BLaER1 (cell line): ENCODE measurements at regions not wholly inside any gene's neighbourhood (a gene's known extent, or its start where the extent isn't known, plus 50 kb on each side); places are given as distances from the start of the nearest gene placed in this dataset.

Experiments
- H3K27ac ChIP-seq: shearing (Covaris generic); formaldehyde crosslinking; 2 replicates; pipeline ENCODE4 v1.8.1; 2022
- H3K27me3 ChIP-seq: shearing (Covaris generic); formaldehyde crosslinking; 2 replicates; pipeline ENCODE4 v1.8.1; 2022
- H3K36me3 ChIP-seq: shearing (Covaris generic); formaldehyde crosslinking; 2 replicates; pipeline ENCODE4 v1.8.1; 2022
- H3K4me1 ChIP-seq: shearing (Covaris generic); formaldehyde crosslinking; 2 replicates; pipeline ENCODE4 v1.8.1; 2022
- H3K4me2 ChIP-seq: shearing (Covaris generic); formaldehyde crosslinking; 2 replicates; pipeline ENCODE4 v1.8.1; 2022
- H3K4me3 ChIP-seq: shearing (Covaris generic); formaldehyde crosslinking; 2 replicates; pipeline ENCODE4 v1.8.1; 2022
- H3K9ac ChIP-seq: shearing (Covaris generic); formaldehyde crosslinking; 2 replicates; pipeline ENCODE4 v1.8.1; 2022
- H3K9me3 ChIP-seq: shearing (Covaris generic); formaldehyde crosslinking; 2 replicates; pipeline ENCODE4 v1.8.1; 2022
- H4K20me1 ChIP-seq: shearing (Covaris generic); formaldehyde crosslinking; 2 replicates; pipeline ENCODE4 v1.8.1; 2022
- Cebpa-rat ChIP-seq: shearing (Covaris generic); IDR thresholded peaks from 2 replicates; pipeline ENCODE4 v1.8.1; 2022

DNA sequence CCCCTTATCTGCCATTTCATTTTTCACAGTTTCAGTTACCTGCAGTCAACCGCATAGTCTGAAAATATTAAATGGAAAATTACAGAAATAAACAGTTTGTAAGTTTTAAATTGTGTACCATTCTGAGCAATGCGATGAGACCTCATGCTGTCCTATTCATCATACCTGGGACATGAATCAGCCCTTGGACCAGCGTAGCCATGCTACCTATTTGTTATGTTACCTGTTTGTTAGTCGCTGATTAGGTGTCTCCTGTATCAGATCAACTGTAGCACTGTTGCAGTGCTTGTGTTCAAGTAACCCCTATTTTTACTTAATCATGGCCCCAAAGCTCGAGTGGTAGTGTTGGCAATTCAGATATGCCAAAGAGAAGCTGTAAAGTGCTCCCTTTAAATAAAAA, 492.2 kb upstream of the AADAT start:
- no peak overlapping the region for H3K9ac ChIP-seq
- no peak overlapping the region for H3K27ac ChIP-seq
- H3K9me3 ChIP-seq: peaks cover 5% of the 10 kb centered on the region
- TF ChIP-seq Cebpa-rat: no peak
- no peak overlapping the region for H3K4me3 ChIP-seq
- H3K36me3 ChIP-seq: no peaks in the 10 kb centered on the region
- no peak overlapping the region for H3K4me2 ChIP-seq
- H4K20me1 ChIP-seq: no peaks in the 10 kb centered on the region
- H3K27me3 ChIP-seq: no peaks in the 10 kb centered on the region
- H3K4me1 ChIP-seq: no peaks in the 10 kb centered on the region

DNA sequence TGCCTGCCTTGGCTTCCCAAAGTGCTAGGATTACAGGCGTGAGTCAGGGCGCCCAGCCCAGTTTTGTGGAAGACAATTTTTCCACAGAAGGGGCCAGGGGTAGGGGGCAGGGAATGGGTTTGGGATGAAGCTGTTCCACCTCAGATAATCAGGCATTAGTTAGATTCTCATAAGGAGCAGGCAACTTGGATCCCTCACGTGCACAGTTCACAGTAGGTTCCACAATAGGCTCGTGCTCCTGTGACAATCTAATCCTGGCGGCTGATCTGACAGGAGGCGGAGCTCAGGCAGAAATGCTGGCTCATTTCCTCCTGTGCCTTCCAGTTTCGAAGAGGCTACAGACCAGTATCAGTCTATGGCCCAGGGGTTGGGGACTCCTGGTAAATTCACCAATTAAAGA, 491.6 kb upstream of the AADAT start:
- Histone ChIP-seq H3K4me2 (no peak overlapping the region), H3K9me3 (peaks cover 5% of the 10 kb centered on the region), H3K36me3 (no peaks in the 10 kb centered on the region), H3K9ac (no peak overlapping the region), H3K27me3 (no peaks in the 10 kb centered on the region), H3K27ac (no peak overlapping the region), H3K4me3 (no peak overlapping the region), H4K20me1 (no peaks in the 10 kb centered on the region), H3K4me1 (no peaks in the 10 kb centered on the region)
- no peak for TF ChIP-seq Cebpa-rat

DNA sequence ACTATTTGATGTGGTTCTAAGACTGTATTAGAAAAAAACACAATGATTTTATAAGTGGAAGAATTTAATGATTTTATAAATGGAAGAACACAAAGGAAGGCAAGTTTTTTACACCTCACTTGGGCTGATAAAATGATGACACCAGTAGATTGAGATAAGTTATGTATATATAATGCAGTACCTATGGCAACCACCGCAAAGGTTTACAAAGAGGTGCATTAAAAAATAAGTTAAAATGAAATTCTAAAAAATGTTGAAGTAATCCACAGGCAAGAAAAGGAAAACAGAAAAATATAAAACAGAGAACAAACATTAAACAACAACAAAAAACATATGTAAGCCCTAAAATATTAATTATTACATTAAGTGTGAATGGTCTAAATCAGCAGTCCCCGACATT, 490.9 kb upstream of the AADAT start:
- H3K4me2 ChIP-seq: no peak overlapping the region
- no peaks in the 10 kb centered on the region for H3K36me3 ChIP-seq
- no peak for TF ChIP-seq Cebpa-rat
- no peak overlapping the region for H3K27ac ChIP-seq
- H3K4me1 ChIP-seq: no peaks in the 10 kb centered on the region
- peaks cover 5% of the 10 kb centered on the region for H3K9me3 ChIP-seq
- H3K4me3 ChIP-seq: no peak overlapping the region
- no peak overlapping the region for H3K9ac ChIP-seq
- H4K20me1 ChIP-seq: no peaks in the 10 kb centered on the region
- H3K27me3 ChIP-seq: no peaks in the 10 kb centered on the region

DNA sequence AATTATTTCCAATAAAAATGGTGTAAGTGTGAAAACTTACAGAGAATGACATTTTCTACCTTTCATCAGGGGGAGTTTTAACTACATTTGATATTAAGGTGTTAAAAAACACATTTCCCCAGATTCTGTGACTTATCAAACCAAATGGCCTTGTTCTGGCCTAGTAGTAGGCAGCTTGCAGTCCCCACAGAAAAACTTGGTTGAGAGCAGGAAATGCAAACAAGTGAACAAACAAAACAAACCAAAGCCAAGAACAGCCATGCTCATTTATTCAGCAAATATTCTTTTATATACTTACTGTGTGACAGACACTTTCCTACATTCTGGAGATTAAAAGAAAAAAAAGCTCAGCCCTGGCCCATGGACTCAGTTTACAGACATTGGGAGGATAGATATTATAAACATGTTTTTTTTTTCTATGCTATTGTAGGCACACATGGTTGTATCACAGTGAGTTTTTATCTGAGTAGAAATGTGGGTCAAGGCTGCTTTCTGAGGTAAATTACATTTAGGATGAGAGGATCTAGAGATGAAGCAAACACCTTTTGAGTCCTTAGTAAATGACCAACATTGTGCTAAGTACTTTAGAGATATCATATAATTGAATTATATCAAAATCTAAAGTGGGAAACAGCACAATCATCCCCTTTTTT, 449.2 kb upstream of the AADAT start:
- H3K4me2 ChIP-seq: no peak overlapping the region
- H3K9me3 ChIP-seq: no peaks in the 10 kb centered on the region
- no peaks in the 10 kb centered on the region for H3K27me3 ChIP-seq
- H3K4me1 ChIP-seq: no peaks in the 10 kb centered on the region
- H3K36me3 ChIP-seq: no peaks in the 10 kb centered on the region
- H3K27ac ChIP-seq: no peak overlapping the region
- H4K20me1 ChIP-seq: no peaks in the 10 kb centered on the region
- H3K9ac ChIP-seq: no peak overlapping the region
- no peak for TF ChIP-seq Cebpa-rat
- no peak overlapping the region for H3K4me3 ChIP-seq

DNA sequence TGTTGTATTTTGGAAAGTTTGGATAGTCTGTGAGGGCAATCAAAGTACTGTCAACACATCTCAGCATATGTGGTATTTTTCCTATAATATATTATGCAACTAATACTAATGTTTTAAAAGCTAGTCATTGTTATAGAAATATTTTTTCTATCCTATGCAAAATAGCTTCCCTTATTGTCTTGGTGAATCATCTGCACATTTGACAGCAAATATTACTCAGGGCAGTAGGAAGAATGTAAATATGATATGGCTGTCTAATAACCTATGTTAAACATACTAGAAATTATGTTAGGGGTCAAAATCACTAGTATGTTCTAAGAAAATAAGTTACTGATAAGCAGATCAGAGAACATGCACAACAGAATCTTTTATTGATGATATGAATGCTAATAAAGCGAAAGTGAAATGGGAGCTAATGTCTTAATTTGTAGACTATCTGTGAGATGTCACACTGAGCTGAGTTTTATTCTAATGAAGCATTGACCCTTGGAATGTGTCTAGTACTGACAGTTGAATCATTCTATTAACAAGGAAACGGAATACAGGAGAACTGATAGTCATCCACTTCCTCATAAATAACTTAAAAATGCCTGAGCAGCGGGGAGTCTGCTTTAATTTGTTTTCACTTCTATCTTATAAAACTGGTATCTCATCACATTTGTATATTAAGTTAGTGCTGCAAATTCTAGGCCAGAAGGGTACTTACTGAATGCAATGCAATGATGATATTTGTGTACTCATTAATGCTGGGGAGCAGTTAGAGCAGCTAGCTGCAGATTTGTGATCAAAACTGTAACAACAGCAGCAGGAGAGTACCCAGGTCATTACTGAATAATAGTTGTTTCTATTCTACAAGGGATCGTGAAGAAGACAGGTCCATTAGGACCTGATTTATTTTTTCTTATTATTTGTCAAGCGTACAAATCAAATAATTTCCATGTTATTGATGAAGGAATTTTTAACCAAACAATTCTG, 440.3 kb upstream of the AADAT start:
- Histone ChIP-seq H3K36me3 (no peaks in the 10 kb centered on the region), H3K4me3 (no peak overlapping the region), H3K27ac (no peak overlapping the region), H4K20me1 (no peaks in the 10 kb centered on the region), H3K27me3 (no peaks in the 10 kb centered on the region), H3K4me2 (no peak overlapping the region), H3K9me3 (no peaks in the 10 kb centered on the region), H3K9ac (no peak overlapping the region), H3K4me1 (no peaks in the 10 kb centered on the region)
- TF ChIP-seq Cebpa-rat: no peak

DNA sequence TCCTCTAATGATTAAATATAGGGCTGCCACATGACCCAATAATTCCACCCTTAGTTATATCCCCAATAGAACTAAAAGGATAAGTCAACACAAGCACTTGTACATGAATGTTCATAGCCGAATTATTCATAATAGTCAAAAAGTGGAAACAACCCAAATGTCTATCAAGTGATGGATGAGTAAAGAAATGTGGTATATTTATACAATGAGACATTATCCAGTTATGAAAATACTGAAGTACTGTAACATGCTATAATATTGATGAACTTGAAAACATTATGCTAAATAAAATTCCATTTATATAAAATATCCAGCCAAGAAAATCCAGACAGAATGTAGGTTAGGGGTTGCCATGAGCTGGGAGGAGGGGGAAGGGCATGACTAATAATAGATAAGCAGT, 436.7 kb upstream of the AADAT start:
- H3K4me2 ChIP-seq: no peak overlapping the region
- no peaks in the 10 kb centered on the region for H3K36me3 ChIP-seq
- H3K4me1 ChIP-seq: no peaks in the 10 kb centered on the region
- H3K27ac ChIP-seq: no peak overlapping the region
- TF ChIP-seq Cebpa-rat: no peak
- H3K27me3 ChIP-seq: no peaks in the 10 kb centered on the region
- no peak overlapping the region for H3K9ac ChIP-seq
- no peaks in the 10 kb centered on the region for H3K9me3 ChIP-seq
- H4K20me1 ChIP-seq: no peaks in the 10 kb centered on the region
- no peak overlapping the region for H3K4me3 ChIP-seq

DNA sequence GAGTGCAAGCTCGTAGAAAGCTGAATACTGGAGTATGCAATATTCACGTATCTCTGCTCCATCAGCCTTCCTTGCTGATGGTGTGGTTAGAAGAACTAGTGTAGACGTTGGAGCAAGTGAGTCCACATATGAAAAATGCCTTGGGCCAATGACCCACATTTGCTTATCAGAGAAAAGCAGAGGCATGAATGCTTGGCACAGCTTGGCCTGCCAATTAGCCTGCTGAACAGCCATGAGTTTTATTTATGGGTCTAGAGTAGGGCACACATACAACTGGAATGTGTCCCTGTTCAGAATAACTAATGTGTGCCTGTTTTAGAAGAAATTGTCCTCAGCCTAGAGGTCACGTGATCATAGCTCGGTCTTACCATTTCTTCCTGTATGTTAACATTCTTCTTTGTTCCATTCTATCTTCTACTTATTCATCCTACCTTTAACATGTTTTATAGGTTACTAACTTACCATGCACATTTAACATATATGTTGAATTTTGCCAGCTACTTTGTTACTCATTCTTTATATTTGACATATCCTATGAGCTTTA, 432.7 kb upstream of the AADAT start:
- no peaks in the 10 kb centered on the region for H3K36me3 ChIP-seq
- H3K27me3 ChIP-seq: no peaks in the 10 kb centered on the region
- H3K27ac ChIP-seq: no peak overlapping the region
- no peak overlapping the region for H3K9ac ChIP-seq
- no peaks in the 10 kb centered on the region for H4K20me1 ChIP-seq
- no peaks in the 10 kb centered on the region for H3K9me3 ChIP-seq
- no peaks in the 10 kb centered on the region for H3K4me1 ChIP-seq
- no peak overlapping the region for H3K4me3 ChIP-seq
- no peak for TF ChIP-seq Cebpa-rat
- no peak overlapping the region for H3K4me2 ChIP-seq

DNA sequence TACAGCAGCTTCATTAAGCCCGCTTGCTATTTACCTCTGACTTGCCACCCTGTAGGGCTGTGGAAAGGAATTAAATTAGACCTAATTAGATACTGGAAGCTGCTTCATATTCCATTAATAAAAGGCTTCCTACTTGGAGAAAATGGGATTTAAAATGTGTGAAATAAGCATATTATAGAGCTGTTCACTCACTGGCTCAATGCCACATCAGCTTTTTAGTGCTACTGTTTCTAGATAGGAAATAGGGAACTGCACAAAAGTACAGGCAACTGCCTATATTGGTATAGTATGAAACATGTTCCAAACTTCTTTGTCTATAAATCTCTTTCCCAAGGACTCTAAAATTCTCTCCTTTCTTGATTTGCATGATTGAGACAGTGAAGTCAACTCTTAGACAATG, 407.9 kb upstream of the AADAT start:
- no peaks in the 10 kb centered on the region for H3K36me3 ChIP-seq
- H3K27me3 ChIP-seq: no peaks in the 10 kb centered on the region
- no peaks in the 10 kb centered on the region for H3K9me3 ChIP-seq
- H3K27ac ChIP-seq: peak overlapping the region; percentile 48; the same call in 1 of the 2 replicates
- H4K20me1 ChIP-seq: no peaks in the 10 kb centered on the region
- H3K4me3 ChIP-seq: peak overlapping the region; percentile 55
- peaks cover 12% of the 10 kb centered on the region for H3K4me1 ChIP-seq
- TF ChIP-seq Cebpa-rat: no peak
- H3K4me2 ChIP-seq: peak overlapping the region; percentile 56
- H3K9ac ChIP-seq: peak overlapping the region; percentile 36

DNA sequence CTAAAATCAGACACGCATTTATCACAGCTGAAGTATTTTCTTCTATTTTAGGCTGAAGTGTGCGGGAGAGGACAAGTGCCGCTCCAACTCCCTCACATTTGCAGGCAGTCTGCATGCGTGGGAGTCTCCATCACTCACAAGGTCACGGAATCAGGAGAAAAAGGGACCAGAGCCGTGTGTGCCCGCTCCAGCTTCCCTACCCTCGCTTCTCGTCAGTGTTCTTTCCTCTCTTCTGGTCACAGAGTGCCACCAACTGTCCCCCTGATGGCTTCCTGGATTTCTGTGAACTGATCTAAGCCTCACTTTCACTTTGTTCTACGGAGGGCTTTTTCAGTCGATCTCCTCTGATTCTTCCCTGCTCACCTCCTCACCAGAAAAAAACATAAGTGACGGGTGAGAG, 407.4 kb upstream of the AADAT start:
- Histone ChIP-seq H3K9ac (peak overlapping the region; percentile 36), H3K27ac (peak overlapping the region; percentile 48; the same call in 1 of the 2 replicates), H3K36me3 (no peaks in the 10 kb centered on the region), H3K27me3 (no peaks in the 10 kb centered on the region), H3K4me2 (peak overlapping the region; percentile 56), H3K4me3 (peak overlapping the region; percentile 55), H4K20me1 (no peaks in the 10 kb centered on the region), H3K4me1 (peaks cover 12% of the 10 kb centered on the region), H3K9me3 (no peaks in the 10 kb centered on the region)
- no peak for TF ChIP-seq Cebpa-rat

DNA sequence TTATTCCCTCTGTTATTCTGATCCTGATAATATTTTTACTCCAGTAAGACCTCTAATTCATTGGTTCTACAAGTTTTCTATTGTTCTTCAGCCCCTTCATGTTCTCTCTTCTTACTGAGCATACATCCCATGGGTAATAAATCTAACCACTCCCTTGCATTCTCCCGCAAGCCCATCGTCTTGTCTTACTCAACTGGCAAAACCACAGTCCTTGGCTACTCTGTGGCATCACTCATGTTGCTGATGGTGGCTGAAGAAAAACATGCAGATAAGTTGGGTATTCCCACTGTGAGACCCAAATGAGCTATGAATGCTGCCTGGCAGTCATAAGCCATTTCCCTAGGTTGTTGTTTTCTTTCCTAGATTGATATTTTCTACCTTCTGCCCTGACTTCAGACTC, 402.2 kb upstream of the AADAT start:
- Histone ChIP-seq H3K4me2 (no peak overlapping the region), H3K27me3 (no peaks in the 10 kb centered on the region), H4K20me1 (no peaks in the 10 kb centered on the region), H3K36me3 (no peaks in the 10 kb centered on the region), H3K9me3 (no peaks in the 10 kb centered on the region), H3K27ac (no peak overlapping the region), H3K4me3 (no peak overlapping the region), H3K4me1 (no peaks in the 10 kb centered on the region), H3K9ac (no peak overlapping the region)
- no peak for TF ChIP-seq Cebpa-rat
